OCI-LY3 (cell line): ENCODE measurements at regions not wholly inside any gene's neighbourhood (a gene's known extent, or its start where the extent isn't known, plus 50 kb on each side); places are given as distances from the start of the nearest gene placed in this dataset.

Source experiments
- EZH2phosphoT487 ChIP-seq: fragments of 200-600 bp; shearing (Covaris generic); IDR thresholded peaks from 2 replicates; pipeline ENCODE4 v1.6.1; 2018; ENCODE audit warnings: antibody characterized with exemption, mixed run types, low read depth
- TF ChIP-seq, protein P1 (sequence below): fragments of 200-600, 300-600 bp; sonication (generic); IDR thresholded peaks from 2 replicates; pipeline ENCODE4 v1.5.1; 2014; ENCODE audit warnings: antibody characterized with exemption, low read length, low read depth

GRCh38 chr12:47576289-47576945, 129.4 kb downstream of the RPAP3 start:
- TF ChIP-seq, protein P1, sequence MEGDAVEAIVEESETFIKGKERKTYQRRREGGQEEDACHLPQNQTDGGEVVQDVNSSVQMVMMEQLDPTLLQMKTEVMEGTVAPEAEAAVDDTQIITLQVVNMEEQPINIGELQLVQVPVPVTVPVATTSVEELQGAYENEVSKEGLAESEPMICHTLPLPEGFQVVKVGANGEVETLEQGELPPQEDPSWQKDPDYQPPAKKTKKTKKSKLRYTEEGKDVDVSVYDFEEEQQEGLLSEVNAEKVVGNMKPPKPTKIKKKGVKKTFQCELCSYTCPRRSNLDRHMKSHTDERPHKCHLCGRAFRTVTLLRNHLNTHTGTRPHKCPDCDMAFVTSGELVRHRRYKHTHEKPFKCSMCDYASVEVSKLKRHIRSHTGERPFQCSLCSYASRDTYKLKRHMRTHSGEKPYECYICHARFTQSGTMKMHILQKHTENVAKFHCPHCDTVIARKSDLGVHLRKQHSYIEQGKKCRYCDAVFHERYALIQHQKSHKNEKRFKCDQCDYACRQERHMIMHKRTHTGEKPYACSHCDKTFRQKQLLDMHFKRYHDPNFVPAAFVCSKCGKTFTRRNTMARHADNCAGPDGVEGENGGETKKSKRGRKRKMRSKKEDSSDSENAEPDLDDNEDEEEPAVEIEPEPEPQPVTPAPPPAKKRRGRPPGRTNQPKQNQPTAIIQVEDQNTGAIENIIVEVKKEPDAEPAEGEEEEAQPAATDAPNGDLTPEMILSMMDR: no peak
- no peak for TF ChIP-seq EZH2phosphoT487
